GM12865 (cell line): ENCODE measurements at regions not wholly inside any gene's neighbourhood (a gene's known extent, or its start where the extent isn't known, plus 50 kb on each side); places are given as distances from the start of the nearest gene placed in this dataset.

ENCODE experiments used
- DNase-seq: peaks from one replicate; pipeline ENCODE4 v3.0.0; 2010; ENCODE audit warnings: low read depth
- H3K4me3 ChIP-seq: 2 replicates; pipeline ENCODE4 v1.5.1; 2011; ENCODE audit warnings: mild to moderate bottlenecking, low read depth, low read length, control low read depth
- CTCF ChIP-seq: IDR thresholded peaks from 2 replicates; pipeline ENCODE4 v1.5.1; 2011; ENCODE audit warnings: low read length, control low read depth, low read depth, inconsistent platforms; ENCODE audit not compliant: insufficient read depth; ENCODE audit errors: missing control alignments

- no peak for TF ChIP-seq CTCF
- no peak overlapping the region for H3K4me3 ChIP-seq
- DNase-seq = no peak
These were observed 75.7 kb downstream of the JRKL start for GRCh38 chr11:96465512-96465911.

- no peak for DNase-seq
- no peak for TF ChIP-seq CTCF
- no peak overlapping the region for H3K4me3 ChIP-seq
These were observed 76.8 kb downstream of the JRKL start for GRCh38 chr11:96466607-96467006.

- H3K4me3 ChIP-seq = no peak overlapping the region
- no peak for TF ChIP-seq CTCF
- DNase-seq = no peak
These were observed 80.0 kb downstream of the JRKL start for GRCh38 chr11:96469776-96470175.

- DNase-seq = no peak
- TF ChIP-seq CTCF = no peak
- no peak overlapping the region for H3K4me3 ChIP-seq
These were observed 80.7 kb downstream of the JRKL start for GRCh38 chr11:96470521-96470920.

GRCh38 chr11:96472085-96472484, 82.3 kb downstream of the JRKL start:
- no peak overlapping the region for H3K4me3 ChIP-seq
- peak; percentile 27 for DNase-seq
- peak; percentile 37 for TF ChIP-seq CTCF

GRCh38 chr11:96474263-96474662, 84.5 kb downstream of the JRKL start:
- H3K4me3 ChIP-seq = no peak overlapping the region
- TF ChIP-seq CTCF = no peak
- no peak for DNase-seq

- DNase-seq = no peak
- no peak overlapping the region for H3K4me3 ChIP-seq
- no peak for TF ChIP-seq CTCF
These were observed 91.4 kb downstream of the JRKL start for GRCh38 chr11:96481204-96481603.
